ENCODE measurements at regions not wholly inside any gene's neighbourhood (a gene's known extent, or its start where the extent isn't known, plus 50 kb on each side); places are given as distances from the start of the nearest gene placed in this dataset.

GRCh38 chr18:40739029-40739428 is 1216.0 kb upstream of the PIK3C3 start:
- Histone ChIP-seq H2BK20ac (ENCODE audit: low read length) (no peak overlapping the region), H3K36me3 (ENCODE audit: control insufficient read depth in 2 of 4, insufficient read depth in 4 of 4, low read length in 3 of 4) (no peaks in the 10 kb centered on the region), H4K20me1 (replicated peaks in 1 of 2; ENCODE audit: control insufficient read depth in 1 of 2, insufficient read depth in 2 of 2, low read length in 2 of 2) (no peaks in the 10 kb centered on the region), H3K79me1 (ENCODE audit: low read depth, low read length) (no peaks in the 10 kb centered on the region), H2AK5ac (ENCODE audit: low read depth, low read length) (no peak overlapping the region), H4K5ac (ENCODE audit: insufficient read length, low read depth, low read length) (no peak overlapping the region), H3K23me2 (ENCODE audit: low read depth, low read length) (no peaks in the 10 kb centered on the region; the same call in 1 of the 2 replicates), H3K18ac (ENCODE audit: extremely low read depth, low read length) (no peak overlapping the region), H3K23ac (ENCODE audit: insufficient read length) (no peak overlapping the region), H3K4me3 (ENCODE audit: extremely low read depth in 1 of 4, insufficient read depth in 2 of 4, low read depth in 3 of 4, low read length in 4 of 4) (no peak overlapping the region), H4K8ac (ENCODE audit: extremely low read depth, insufficient read depth, low read length) (no peak overlapping the region), H3K79me2 (ENCODE audit: control insufficient read depth in 1 of 2, insufficient read depth in 2 of 2, low read length in 2 of 2) (no peaks in the 10 kb centered on the region), H3K4me2 (ENCODE audit: insufficient read depth in 1 of 2, low read depth in 2 of 2, low read length in 2 of 2) (no peak overlapping the region), H2BK120ac (replicated peaks; ENCODE audit: low read depth, low read length) (no peak overlapping the region), H3K27ac (ENCODE audit: low read depth, low read length) (no peak overlapping the region), H4K91ac (replicated peaks; ENCODE audit: insufficient read length, low read length) (no peak overlapping the region), H2AFZ (ENCODE audit: low read length) (no peak overlapping the region), H3K27me3 (replicated peaks in 1 of 4; ENCODE audit: control insufficient read depth in 3 of 4, extremely low read depth in 1 of 4, insufficient read depth in 3 of 4, low read length in 3 of 4) (no peaks in the 10 kb centered on the region), H3K4ac (replicated peaks; ENCODE audit: insufficient read length, low read depth, low read length) (no peak overlapping the region), H2BK12ac (ENCODE audit: low read depth, low read length) (no peak overlapping the region), H3K9me3 (ENCODE audit: insufficient read depth in 2 of 2, low read depth in 1 of 2, low read length in 1 of 2) (no peaks in the 10 kb centered on the region), H3K14ac (ENCODE audit: insufficient read length) (no peak overlapping the region), H3K9ac (replicated peaks in 1 of 4; ENCODE audit: extremely low read depth in 1 of 4, low read depth in 3 of 4, low read length in 3 of 4) (no peak overlapping the region), H3K4me1 (replicated peaks in 1 of 4; ENCODE audit: control insufficient read depth in 3 of 4, insufficient read depth in 4 of 4, low read length in 3 of 4) (no peaks in the 10 kb centered on the region), H2BK15ac (ENCODE audit: low read length) (no peak overlapping the region), H3K56ac (replicated peaks; ENCODE audit: insufficient read length, low read depth, low read length) (no peak overlapping the region), H2BK5ac (ENCODE audit: low read depth, low read length) (no peak overlapping the region)
- no peak for DNase-seq (ENCODE audit: low read depth in 1 of 2, low spot score in 2 of 2)
- 89% methylated on average over 1 of the region's 1 CpG; no CpG with 5 or more reads in 1 of the 2 experiments for WGBS, 2 experiments (ENCODE audit: extremely low coverage in 1 of 2, insufficient coverage in 1 of 2, insufficient read length in 1 of 2, insufficient replicate concordance in 2 of 2, low coverage in 1 of 2, low lambda C conversion rate in 2 of 2, missing lambda C conversion rate in 1 of 2)
- CTCF ChIA-PET (ENCODE audit: partially characterized antibody) = no interaction called here
- POLR2A ChIA-PET (ENCODE audit: partially characterized antibody) = no interaction called here
- FAIRE-seq = no peak
- TF ChIP-seq ZNF274 (IDR thresholded peaks at IDR 0.05; ENCODE audit: borderline replicate concordance, extremely low read depth, low read length) = no peak
- no peak for TF ChIP-seq CBX8 (IDR thresholded peaks at IDR 0.05; ENCODE audit: borderline replicate concordance, low read depth, low read length)
- no peak for TF ChIP-seq FOSL1 (IDR thresholded peaks at IDR 0.05; ENCODE audit: insufficient read depth, low read depth, low read length)
- TF ChIP-seq JUND (IDR thresholded peaks at IDR 0.05; ENCODE audit: low read length) = no peak
- no peak for TF ChIP-seq BRCA1 (IDR thresholded peaks at IDR 0.05; ENCODE audit: low read depth, low read length)
- no peak for TF ChIP-seq SRF (IDR thresholded peaks at IDR 0.05; ENCODE audit: low read depth, low read length)
- no peak for TF ChIP-seq BCL11A (IDR thresholded peaks at IDR 0.05; ENCODE audit: low read depth in 2 of 2, low read length in 2 of 2)
- TF ChIP-seq ATF2 (IDR thresholded peaks at IDR 0.05; ENCODE audit: low read length) = no peak
- no peak for TF ChIP-seq RXRA (IDR thresholded peaks at IDR 0.05; ENCODE audit: insufficient read depth, low read depth, low read length)

All from H1 (cell line).